NCI-H2107 treated with DMSO at 0.1 percent for 48 hours (cell line): ENCODE measurements at regions not wholly inside any gene's neighbourhood (a gene's known extent, or its start where the extent isn't known, plus 50 kb on each side); places are given as distances from the start of the nearest gene placed in this dataset.
"Not testable (repeated sequence)": the region's sequence is repeated elsewhere in the genome, so short reads cannot be mapped to it uniquely, and the experiment has no call there.

Source experiments
- DNase-seq: peaks from one replicate; lab custom pipeline; 2025; ENCODE audit not compliant: unreplicated experiment; lab: John Stamatoyannopoulos, UW

GRCh38 chr9:93879662-93880407, 75.3 kb downstream of the BARX1 start:
- DNase-seq = not testable (repeated sequence)

- no peak for DNase-seq
These were observed 79.8 kb downstream of the BARX1 start for GRCh38 chr9:93875330-93875729.

- DNase-seq = no peak
These were observed 80.9 kb downstream of the BARX1 start for GRCh38 chr9:93874242-93874641.

GRCh38 chr9:93871286-93871685, 83.9 kb downstream of the BARX1 start:
- no peak for DNase-seq

GRCh38 chr9:93869863-93870262, 85.3 kb downstream of the BARX1 start:
- no peak for DNase-seq

GRCh38 chr9:93869088-93869487, 86.1 kb downstream of the BARX1 start:
- DNase-seq = no peak

- no peak for DNase-seq
These were observed 89.4 kb downstream of the BARX1 start for GRCh38 chr9:93865716-93866115.

GRCh38 chr9:93865245-93865644, 89.9 kb downstream of the BARX1 start:
- no peak for DNase-seq

- DNase-seq = no peak
These were observed 90.3 kb downstream of the BARX1 start for GRCh38 chr9:93864840-93865239.

- DNase-seq = no peak
These were observed 91.1 kb downstream of the BARX1 start for GRCh38 chr9:93864032-93864431.

- no peak for DNase-seq
These were observed 92.1 kb downstream of the BARX1 start for GRCh38 chr9:93862877-93863545.

GRCh38 chr9:93861736-93862358, 93.3 kb downstream of the BARX1 start:
- DNase-seq = no peak

GRCh38 chr9:93860694-93861658, 94.2 kb downstream of the BARX1 start:
- DNase-seq = no peak

GRCh38 chr9:93859431-93860215, 95.5 kb downstream of the BARX1 start:
- no peak for DNase-seq

- DNase-seq = no peak
These were observed 97.6 kb downstream of the BARX1 start for GRCh38 chr9:93857528-93857927.

GRCh38 chr9:93852728-93853127, 102.4 kb downstream of the BARX1 start:
- no peak for DNase-seq

GRCh38 chr9:93846349-93846748, 108.8 kb downstream of the BARX1 start:
- DNase-seq = no peak

- no peak for DNase-seq
These were observed 111.8 kb downstream of the BARX1 start for GRCh38 chr9:93843396-93843795.

GRCh38 chr9:93830606-93831005, 124.5 kb downstream of the BARX1 start:
- no peak for DNase-seq

- DNase-seq = no peak
These were observed 125.1 kb downstream of the BARX1 start for GRCh38 chr9:93830012-93830596.
